Naive thymus-derived CD4-positive, alpha-beta T cell (primary cell): ENCODE measurements at regions not wholly inside any gene's neighbourhood (a gene's known extent, or its start where the extent isn't known, plus 50 kb on each side); places are given as distances from the start of the nearest gene placed in this dataset.

Source experiments
- ATAC-seq: fragments of 150-1000 bp; cut with Tn5 transposase; 2 replicates; pipeline ENCODE4 v1.10.0; 2021; ENCODE audit warnings: mild to moderate bottlenecking, moderate library complexity
- CTCF ChIA-PET: fragments of 350-600 bp; sonication (Branson Sonifier 250); formaldehyde crosslinking; loops from one replicate; lab custom pipeline; 2021; ENCODE audit warnings: antibody characterized with exemption; lab: Charles Lee
- POLR2A ChIA-PET: fragments of 350-600 bp; sonication (Branson Sonifier 250); formaldehyde crosslinking; loops from one replicate; lab custom pipeline; 2021; ENCODE audit warnings: antibody characterized with exemption, inconsistent platforms; lab: Charles Lee
- DNase-seq, 9 donors: peaks; one replicate each; pipeline versions ENCODE4 v3.0.0 to v3.0.0-alpha.2; 2020 to 2022; ENCODE audit warnings: mixed read lengths in 1 of 9
- H3K27ac ChIP-seq: one replicate; pipeline ENCODE4 v1.7.0; 2013; ENCODE audit warnings: mild to moderate bottlenecking, low read depth, low read length, moderate library complexity
- H3K27me3 ChIP-seq, 2 donors: one replicate each; pipeline ENCODE4 v1.7.0; 2013; ENCODE audit warnings: low read length in 2 of 2, mild to moderate bottlenecking in 2 of 2, moderate library complexity in 2 of 2; ENCODE audit not compliant: control insufficient read depth in 2 of 2, insufficient read depth in 2 of 2
- H3K36me3 ChIP-seq, 3 experiments: 1 replicate in 2 of 3; 2 replicates in 1 of 3; pipeline ENCODE4 v1.7.0; 2013; ENCODE audit warnings: low read length in 3 of 3, mild to moderate bottlenecking in 3 of 3, moderate library complexity in 1 of 3; ENCODE audit not compliant: insufficient read depth in 3 of 3, control insufficient read depth in 2 of 3
- H3K4me1 ChIP-seq, 2 donors: one replicate each; pipeline ENCODE4 v1.7.0; 2013; ENCODE audit warnings: low read length in 2 of 2, mild to moderate bottlenecking in 2 of 2, moderate library complexity in 1 of 2; ENCODE audit not compliant: control insufficient read depth in 2 of 2, insufficient read depth in 2 of 2
- H3K4me3 ChIP-seq: 2 replicates; pipeline ENCODE4 v1.7.0; 2013; ENCODE audit warnings: mild to moderate bottlenecking, low read length
- H3K9me3 ChIP-seq, 3 experiments: 1 replicate in 2 of 3; 2 replicates in 1 of 3; pipeline ENCODE4 v1.7.0; 2013; ENCODE audit warnings: low read length in 3 of 3; ENCODE audit not compliant: control insufficient read depth in 2 of 3
- H3K27ac Mint-ChIP-seq, 9 donors: one replicate each; pipeline ENCODE4 v1.8.0; 2020 to 2022; ENCODE audit warnings: mixed read lengths in 9 of 9, mild to moderate bottlenecking in 8 of 9, moderate library complexity in 5 of 9, inconsistent platforms in 2 of 9
- H3K27me3 Mint-ChIP-seq, 5 donors: one replicate each; pipeline ENCODE4 v1.8.0; 2021 to 2022; ENCODE audit warnings: mixed read lengths in 5 of 5, mild to moderate bottlenecking in 1 of 5
- H3K36me3 Mint-ChIP-seq, 5 donors: one replicate each; pipeline ENCODE4 v1.8.0; 2020 to 2022; ENCODE audit warnings: mixed read lengths in 5 of 5, mild to moderate bottlenecking in 3 of 5, inconsistent platforms in 1 of 5
- H3K4me1 Mint-ChIP-seq, 7 donors: one replicate each; pipeline ENCODE4 v1.8.0; 2020 to 2022; ENCODE audit warnings: mixed read lengths in 7 of 7, mild to moderate bottlenecking in 3 of 7, inconsistent platforms in 1 of 7
- H3K4me3 Mint-ChIP-seq, 10 donors: one replicate each; pipeline ENCODE4 v1.8.0; 2020 to 2022; ENCODE audit warnings: mild to moderate bottlenecking in 10 of 10, mixed read lengths in 10 of 10, moderate library complexity in 6 of 10, inconsistent platforms in 2 of 10
- H3K9me3 Mint-ChIP-seq, 11 donors: one replicate each; pipeline ENCODE4 v1.8.0; 2020 to 2022; ENCODE audit warnings: mixed read lengths in 11 of 11, mild to moderate bottlenecking in 4 of 11, inconsistent platforms in 1 of 11, moderate library complexity in 1 of 11
- intact Hi-C, 2 donors: fragments of 100-400 bp; cut with micrococcal nuclease; formaldehyde crosslinking; loops; one replicate each; pipeline ENCODE4 v1.15.1; 2023

DNA sequence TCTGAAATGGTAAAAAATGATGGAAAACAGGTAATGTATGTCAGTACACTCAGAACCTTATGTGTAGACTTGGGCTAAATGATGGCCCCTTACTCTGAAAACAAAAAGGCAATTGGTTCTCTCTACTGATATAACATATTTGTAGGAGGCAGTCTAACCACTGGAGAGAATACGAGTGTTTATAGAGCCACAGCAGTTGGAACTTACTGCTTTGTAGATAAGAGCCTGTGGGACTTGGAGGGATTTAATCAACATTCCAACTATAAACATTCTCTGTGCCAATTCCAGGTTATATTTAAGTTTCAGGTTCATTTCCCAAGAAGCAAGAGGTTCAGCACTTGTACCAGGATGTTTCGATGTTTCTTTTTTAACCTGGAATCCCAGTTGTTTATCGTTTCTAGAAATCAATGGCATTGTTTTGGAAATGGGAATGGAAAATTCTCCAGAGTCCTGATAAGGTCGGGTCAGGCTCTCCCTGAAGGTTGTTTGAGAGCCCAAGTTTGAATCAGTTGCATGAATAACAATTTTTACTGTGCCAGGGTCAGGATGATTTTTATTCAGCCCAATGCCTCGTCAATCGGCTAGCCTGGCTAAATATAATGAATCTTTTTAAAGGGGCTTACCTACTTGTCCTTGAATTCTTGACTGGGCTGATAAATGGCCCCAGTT lies 278.4 kb upstream of the FAM98A start:
- H3K4me3 ChIP-seq = no peak overlapping the region
- ChIA-PET CTCF (no interaction called here), POLR2A (no interaction called here)
- H3K27me3 ChIP-seq = no peaks in the 10 kb centered on the region
- intact Hi-C loops = no loop called here
- ATAC-seq (no peak), DNase-seq (no peak)
- H3K4me3 Mint-ChIP-seq = no peak overlapping the region
- H3K4me1 Mint-ChIP-seq = no peaks in the 10 kb centered on the region
- no peaks in the 10 kb centered on the region for H3K36me3 Mint-ChIP-seq
- no peak overlapping the region for H3K27ac ChIP-seq
- H3K4me1 ChIP-seq = no peaks in the 10 kb centered on the region
- H3K9me3 Mint-ChIP-seq = peaks cover 0 to 15% (median 7%) of the 10 kb centered on the region in 11 donors
- H3K9me3 ChIP-seq = no peaks in the 10 kb centered on the region
- H3K27ac Mint-ChIP-seq = no peak overlapping the region
- no peaks in the 10 kb centered on the region for H3K36me3 ChIP-seq
- H3K27me3 Mint-ChIP-seq = peaks cover 0 to 14% (median 0%) of the 10 kb centered on the region in 5 donors

DNA sequence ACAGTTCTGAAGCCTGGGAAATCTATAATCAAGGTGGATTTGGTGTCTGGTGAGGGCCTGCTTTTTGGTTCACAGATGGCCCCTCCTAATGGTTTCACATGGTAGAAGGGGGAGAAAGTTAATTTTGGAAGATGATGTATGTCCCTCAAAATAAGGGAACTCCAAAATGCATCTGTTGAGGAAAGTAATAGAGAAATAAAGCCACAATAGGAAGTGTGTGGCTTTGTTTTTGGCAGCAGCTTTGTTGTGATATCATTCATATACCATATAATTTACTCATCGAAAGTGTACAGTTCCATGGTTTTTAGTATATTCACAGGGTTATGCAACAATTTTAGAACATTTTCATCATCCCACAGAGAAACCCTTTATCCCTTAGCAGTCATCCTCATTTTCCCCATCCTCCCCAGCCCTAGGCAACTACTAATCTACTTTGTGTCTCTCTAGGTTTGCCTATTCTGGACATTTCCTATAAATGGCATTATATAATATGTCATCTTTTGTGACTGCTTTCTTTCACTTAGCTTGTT lies 274.0 kb upstream of the FAM98A start:
- Mint-ChIP-seq H3K4me1 (no peaks in the 10 kb centered on the region), H3K36me3 (peaks cover 0 to 7% (median 0%) of the 10 kb centered on the region in 5 donors), H3K27me3 (peaks cover 0 to 6% (median 0%) of the 10 kb centered on the region in 5 donors), H3K4me3 (no peak overlapping the region), H3K9me3 (peaks cover 4 to 29% (median 18%) of the 10 kb centered on the region in 11 donors), H3K27ac (no peak overlapping the region)
- ChIA-PET CTCF (no interaction called here), POLR2A (no interaction called here)
- Histone ChIP-seq H3K9me3 (peaks cover 0 to 7% (median 0%) of the 10 kb centered on the region in 3 experiments), H3K36me3 (no peaks in the 10 kb centered on the region), H3K27me3 (no peaks in the 10 kb centered on the region), H3K4me3 (no peak overlapping the region), H3K4me1 (no peaks in the 10 kb centered on the region), H3K27ac (no peak overlapping the region)
- ATAC-seq = no peak
- DNase-seq = no peak
- intact Hi-C loops = no loop called here

DNA sequence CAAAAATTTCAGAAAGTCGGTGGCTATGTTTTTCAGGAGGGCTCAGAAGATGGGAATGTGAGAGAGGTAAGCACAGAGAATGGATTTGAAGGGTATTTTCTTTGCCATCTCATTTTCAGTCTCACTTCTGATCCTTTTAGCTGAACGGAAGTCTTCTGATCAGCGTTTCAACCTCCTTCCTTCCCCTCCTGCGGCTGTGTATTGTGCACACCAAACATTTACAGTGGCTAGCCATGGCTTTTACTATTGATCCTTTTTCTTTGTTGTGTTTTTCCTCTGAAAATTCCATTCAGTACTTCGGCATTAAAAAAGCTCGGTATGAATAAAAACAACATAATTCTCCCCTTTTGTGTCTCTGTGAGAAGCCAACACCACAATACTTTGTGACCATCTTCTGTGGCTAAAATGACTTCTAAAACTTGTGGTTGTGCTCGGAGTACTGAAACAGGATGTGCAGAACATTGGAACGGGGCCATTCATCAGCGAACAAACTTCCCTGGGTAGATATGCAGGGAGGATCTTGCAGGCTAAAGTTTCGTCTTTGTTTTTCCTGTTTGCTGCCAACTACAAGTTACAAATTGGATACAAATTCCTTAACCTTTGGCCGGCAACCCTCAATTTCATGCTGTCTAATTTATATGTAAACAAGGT lies 260.8 kb upstream of the FAM98A start:
- Histone ChIP-seq H3K36me3 (no peaks in the 10 kb centered on the region), H3K4me1 (no peaks in the 10 kb centered on the region), H3K27me3 (no peaks in the 10 kb centered on the region), H3K4me3 (no peak overlapping the region), H3K9me3 (no peaks in the 10 kb centered on the region), H3K27ac (no peak overlapping the region)
- H3K27ac Mint-ChIP-seq = peak overlapping the region in 2 of 9 donors; percentile 33 to 38
- intact Hi-C loops = no loop called here
- peak overlapping the region in 9 of 10 donors; percentile 13 to 72 (median 37) for H3K4me3 Mint-ChIP-seq
- H3K36me3 Mint-ChIP-seq = no peaks in the 10 kb centered on the region
- ChIA-PET CTCF (no interaction called here), POLR2A (no interaction called here)
- DNase-seq (peak in 2 of 9 donors; percentile 3 to 7), ATAC-seq (no peak)
- H3K27me3 Mint-ChIP-seq = peaks cover 0 to 6% (median 0%) of the 10 kb centered on the region in 5 donors
- peaks cover 0 to 16% (median 4%) of the 10 kb centered on the region in 11 donors for H3K9me3 Mint-ChIP-seq
- peaks cover 0 to 26% (median 19%) of the 10 kb centered on the region in 7 donors for H3K4me1 Mint-ChIP-seq

DNA sequence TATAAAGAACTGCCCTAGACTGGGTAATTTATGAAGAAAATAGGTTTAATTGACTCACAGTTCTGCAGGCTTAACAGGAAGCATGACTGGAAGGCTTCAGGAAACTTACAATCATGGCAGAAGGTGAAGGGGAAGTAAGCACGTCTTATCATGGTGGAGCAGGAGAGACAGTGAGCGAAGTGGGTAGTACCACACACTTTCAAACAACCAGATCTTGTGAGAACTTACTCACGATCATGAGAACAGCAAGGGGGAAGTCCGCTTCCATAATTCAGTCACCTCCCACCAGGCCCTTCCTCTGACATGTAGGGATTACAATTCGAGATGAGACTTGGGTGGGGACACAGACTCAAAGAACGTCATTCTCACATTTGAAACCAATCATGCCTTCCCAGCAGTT lies 260.1 kb upstream of the FAM98A start:
- peaks cover 0 to 6% (median 0%) of the 10 kb centered on the region in 5 donors for H3K27me3 Mint-ChIP-seq
- no peaks in the 10 kb centered on the region for H3K36me3 ChIP-seq
- DNase-seq (no peak), ATAC-seq (no peak)
- H3K27ac ChIP-seq = no peak overlapping the region
- POLR2A ChIA-PET = no interaction called here
- H3K4me1 ChIP-seq = no peaks in the 10 kb centered on the region
- peaks cover 1 to 16% (median 5%) of the 10 kb centered on the region in 11 donors for H3K9me3 Mint-ChIP-seq
- H3K4me1 Mint-ChIP-seq = peaks cover 0 to 26% (median 19%) of the 10 kb centered on the region in 7 donors
- H3K36me3 Mint-ChIP-seq = peaks cover 0 to 2% (median 0%) of the 10 kb centered on the region in 5 donors
- CTCF ChIA-PET = no interaction called here
- H3K4me3 ChIP-seq = no peak overlapping the region
- H3K9me3 ChIP-seq = no peaks in the 10 kb centered on the region
- peak overlapping the region in 2 of 9 donors; percentile 33 to 46 for H3K27ac Mint-ChIP-seq
- H3K4me3 Mint-ChIP-seq = peak overlapping the region in 5 of 10 donors; percentile 13 to 72 (median 17)
- intact Hi-C loops = no loop called here
- H3K27me3 ChIP-seq = no peaks in the 10 kb centered on the region

DNA sequence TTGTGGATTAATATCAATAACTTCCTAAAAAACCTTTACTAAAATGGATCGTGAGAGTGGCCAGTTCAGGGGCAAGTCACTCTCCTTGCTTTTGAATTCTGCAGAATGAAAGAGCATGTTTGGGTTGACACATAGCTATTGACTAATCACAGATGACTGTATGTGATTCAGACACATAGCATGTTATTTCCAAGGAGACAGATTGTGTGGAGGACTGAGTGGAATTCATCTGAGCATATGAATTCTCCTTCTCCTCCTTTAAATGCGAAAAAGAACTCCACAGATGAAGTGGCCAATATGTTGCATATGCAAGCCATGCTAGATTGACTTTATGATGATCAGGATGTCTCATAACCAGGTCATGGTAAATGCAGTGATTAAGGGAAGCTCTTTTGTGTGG lies 249.4 kb upstream of the FAM98A start:
- H3K4me1 ChIP-seq = no peaks in the 10 kb centered on the region
- DNase-seq = no peak
- H3K27me3 ChIP-seq = no peaks in the 10 kb centered on the region
- H3K4me1 Mint-ChIP-seq = no peaks in the 10 kb centered on the region
- POLR2A ChIA-PET = no interaction called here
- ATAC-seq = no peak
- no peak overlapping the region for H3K27ac ChIP-seq
- CTCF ChIA-PET = no interaction called here
- intact Hi-C loops = no loop called here
- no peak overlapping the region for H3K27ac Mint-ChIP-seq
- H3K4me3 ChIP-seq = no peak overlapping the region
- peaks cover 0 to 8% (median 3%) of the 10 kb centered on the region in 5 donors for H3K36me3 Mint-ChIP-seq
- H3K27me3 Mint-ChIP-seq = no peaks in the 10 kb centered on the region
- no peaks in the 10 kb centered on the region for H3K36me3 ChIP-seq
- H3K4me3 Mint-ChIP-seq = no peak overlapping the region
- H3K9me3 Mint-ChIP-seq = peaks cover 11 to 27% (median 18%) of the 10 kb centered on the region in 11 donors
- H3K9me3 ChIP-seq = peaks cover 0 to 8% (median 0%) of the 10 kb centered on the region in 3 experiments

DNA sequence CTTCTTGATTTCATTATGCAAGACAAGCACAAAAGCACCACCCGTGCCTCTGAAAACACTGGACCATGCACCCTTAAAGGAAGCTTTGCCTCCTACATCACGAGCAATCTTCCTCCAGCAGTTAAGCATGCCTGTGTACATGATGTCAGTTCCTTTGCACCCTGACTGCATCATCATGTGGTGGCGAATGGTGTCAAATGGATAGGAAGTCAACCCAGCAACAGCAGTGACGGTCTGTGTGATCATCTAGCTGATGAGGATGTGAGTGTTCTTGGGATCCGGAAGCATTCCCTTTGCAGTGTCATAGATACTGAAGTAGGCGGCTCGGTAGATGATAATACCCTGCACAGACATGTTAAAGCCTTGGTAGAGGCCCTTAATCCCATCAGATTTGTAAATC lies 240.7 kb upstream of the FAM98A start:
- Mint-ChIP-seq H3K4me1 (no peaks in the 10 kb centered on the region), H3K9me3 (peaks cover 0 to 3% (median 0%) of the 10 kb centered on the region in 11 donors), H3K27ac (no peak overlapping the region), H3K4me3 (no peak overlapping the region), H3K36me3 (no peaks in the 10 kb centered on the region), H3K27me3 (no peaks in the 10 kb centered on the region)
- CTCF ChIA-PET = no interaction called here
- Histone ChIP-seq H3K4me1 (no peaks in the 10 kb centered on the region), H3K27ac (no peak overlapping the region), H3K27me3 (no peaks in the 10 kb centered on the region), H3K36me3 (no peaks in the 10 kb centered on the region), H3K9me3 (no peaks in the 10 kb centered on the region), H3K4me3 (no peak overlapping the region)
- POLR2A ChIA-PET = no interaction called here
- no peak for ATAC-seq
- no peak for DNase-seq
- intact Hi-C loops = no loop called here
